Prostate gland (tissue), 2 donors: ENCODE measurements at regions not wholly inside any gene's neighbourhood (a gene's known extent, or its start where the extent isn't known, plus 50 kb on each side); places are given as distances from the start of the nearest gene placed in this dataset.

Experiments
- DNase-seq: peaks from one replicate; pipeline ENCODE4 v3.0.0-alpha.2; 2019; ENCODE audit warnings: low spot score
- H3K27ac ChIP-seq, 2 donors: fragments of 200-600 bp; sonication (generic); 2 replicates each; pipeline ENCODE4 v1.5.1; 2017 to 2019
- H3K27me3 ChIP-seq: fragments of 200-600 bp; sonication (generic); replicated peaks from 2 replicates; pipeline ENCODE4 v1.5.1; 2019; ENCODE audit not compliant: insufficient read depth
- H3K36me3 ChIP-seq, 2 donors: fragments of 200-600 bp; sonication (generic); 1 replicate in 1 of 2; 2 replicates in 1 of 2; pipeline versions ENCODE4 v1.5.1 to v1.8.1; 2017 to 2019
- H3K4me1 ChIP-seq: fragments of 200-600 bp; sonication (generic); replicated peaks from 2 replicates; pipeline ENCODE4 v1.5.1; 2019
- H3K4me3 ChIP-seq, 2 donors: fragments of 200-600 bp; sonication (generic); 2 replicates each; pipeline ENCODE4 v1.5.1; 2017 to 2019
- H3K9me3 ChIP-seq: fragments of 200-600 bp; sonication (generic); 2 replicates; pipeline ENCODE4 v1.5.1; 2017
- CTCF ChIP-seq, 4 experiments: fragments of 200-600 bp in 2 of 4; fragments of 450-650 bp in 2 of 4; sonication (generic) in 2 of 4; IDR thresholded peaks; 1 replicate in 3 of 4; 2 replicates in 1 of 4; pipeline ENCODE4 v1.5.1; 2016 to 2019; ENCODE audit warnings: antibody characterized with exemption in 4 of 4, mild to moderate bottlenecking in 2 of 4, moderate library complexity in 2 of 4
- POLR2A ChIP-seq: fragments of 450-650 bp; IDR thresholded peaks from one replicate; pipeline ENCODE4 v1.6.1; 2016; ENCODE audit warnings: antibody characterized with exemption, mild to moderate bottlenecking
- POLR2AphosphoS5 ChIP-seq: sonication (generic); formaldehyde crosslinking; IDR thresholded peaks from one replicate; pipeline ENCODE4 v1.6.1; 2017; ENCODE audit warnings: antibody characterized with exemption
- WGBS: methylation state at CpG from one replicate; pipeline ENCODE4 v1.1.5; 2018; 5-methylcytosine and 5-hydroxymethylcytosine counted together
- intact Hi-C: fragments of 100-400 bp; cut with DNase I; formaldehyde crosslinking; loops from one replicate; pipeline ENCODE4 v1.14.2; 2022

GRCh38 chr11:112425121-112425520 is 164.5 kb upstream of the PLET1 start:
- no peaks in the 10 kb centered on the region for H3K36me3 ChIP-seq
- TF ChIP-seq POLR2A (no peak), POLR2AphosphoS5 (no peak), CTCF (IDR thresholded peaks at IDR 0.05) (no peak)
- no peaks in the 10 kb centered on the region for H3K9me3 ChIP-seq
- H3K27ac ChIP-seq = no peak overlapping the region
- H3K4me1 ChIP-seq = no peaks in the 10 kb centered on the region
- intact Hi-C loops = no loop called here
- no peaks in the 10 kb centered on the region for H3K27me3 ChIP-seq
- H3K4me3 ChIP-seq = no peak overlapping the region
- 62% methylated on average over 5 of the region's 5 CpGs for WGBS
- DNase-seq = no peak

- Histone ChIP-seq H3K4me3 (no peak overlapping the region), H3K36me3 (no peaks in the 10 kb centered on the region), H3K27ac (no peak overlapping the region), H3K4me1 (no peaks in the 10 kb centered on the region), H3K9me3 (no peaks in the 10 kb centered on the region), H3K27me3 (no peaks in the 10 kb centered on the region)
- TF ChIP-seq POLR2A (no peak), POLR2AphosphoS5 (no peak), CTCF (IDR thresholded peaks at IDR 0.05) (no peak)
- DNase-seq = no peak
- WGBS = 41% methylated on average over 2 of the region's 2 CpGs
- intact Hi-C loops = no loop called here
These were observed 176.4 kb upstream of the PLET1 start for GRCh38 chr11:112437096-112437495.

GRCh38 chr11:112439614-112440013 is 179.0 kb upstream of the PLET1 start:
- Histone ChIP-seq H3K27ac (no peak overlapping the region), H3K27me3 (no peaks in the 10 kb centered on the region), H3K9me3 (no peaks in the 10 kb centered on the region), H3K36me3 (no peaks in the 10 kb centered on the region), H3K4me3 (no peak overlapping the region), H3K4me1 (no peaks in the 10 kb centered on the region)
- DNase-seq = no peak
- intact Hi-C loops = no loop called here
- 93% methylated on average over 2 of the region's 2 CpGs for WGBS
- TF ChIP-seq POLR2AphosphoS5 (no peak), POLR2A (no peak), CTCF (IDR thresholded peaks at IDR 0.05) (no peak)

GRCh38 chr11:112440518-112440917 is 179.9 kb upstream of the PLET1 start:
- Histone ChIP-seq H3K4me3 (no peak overlapping the region), H3K27me3 (no peaks in the 10 kb centered on the region), H3K36me3 (no peaks in the 10 kb centered on the region), H3K27ac (no peak overlapping the region), H3K9me3 (no peaks in the 10 kb centered on the region), H3K4me1 (no peaks in the 10 kb centered on the region)
- 86% methylated on average over 1 of the region's 1 CpG for WGBS
- no peak for DNase-seq
- no peak for TF ChIP-seq CTCF (IDR thresholded peaks at IDR 0.05)
- no peak for TF ChIP-seq POLR2A
- TF ChIP-seq POLR2AphosphoS5 = no peak
- intact Hi-C loops = no loop called here

- Histone ChIP-seq H3K4me1 (no peaks in the 10 kb centered on the region), H3K4me3 (no peak overlapping the region), H3K27ac (no peak overlapping the region), H3K27me3 (no peaks in the 10 kb centered on the region), H3K36me3 (no peaks in the 10 kb centered on the region), H3K9me3 (no peaks in the 10 kb centered on the region)
- 98% methylated on average over 4 of the region's 4 CpGs for WGBS
- intact Hi-C loops = no loop called here
- no peak for TF ChIP-seq CTCF (IDR thresholded peaks at IDR 0.05)
- TF ChIP-seq POLR2AphosphoS5 = no peak
- no peak for TF ChIP-seq POLR2A
- no peak for DNase-seq
These were observed 187.5 kb upstream of the PLET1 start for GRCh38 chr11:112448168-112448567.
